ENCODE measurements at regions not wholly inside any gene's neighbourhood (a gene's known extent, or its start where the extent isn't known, plus 50 kb on each side); places are given as distances from the start of the nearest gene placed in this dataset.

GRCh38 chr6:156268849-156269248, 508.3 kb upstream of the ARID1B start:
- TF ChIP-seq ZNF70 (CRISPR knock-in tag; IDR thresholded peaks at IDR 0.05): no peak
- no peak for ATAC-seq

GRCh38 chr6:156262014-156262413, 515.2 kb upstream of the ARID1B start:
- TF ChIP-seq ZNF8 (CRISPR knock-in tag; IDR thresholded peaks at IDR 0.05) (no peak), CSRNP3 (CRISPR knock-in tag; IDR thresholded peaks at IDR 0.05) (no peak), TCF4 (CRISPR knock-in tag; IDR thresholded peaks at IDR 0.05; ENCODE audit: borderline replicate concordance) (no peak), ZFP3 (CRISPR knock-in tag; IDR thresholded peaks at IDR 0.05) (no peak), TOX (CRISPR knock-in tag; IDR thresholded peaks at IDR 0.05; ENCODE audit: borderline replicate concordance) (no peak), ESRRG (CRISPR knock-in tag; IDR thresholded peaks at IDR 0.05) (no peak), ZFP30 (CRISPR knock-in tag; IDR thresholded peaks at IDR 0.05) (no peak), SNAI2 (CRISPR knock-in tag; IDR thresholded peaks at IDR 0.05) (no peak), ISL1 (CRISPR knock-in tag; IDR thresholded peaks at IDR 0.05) (peak; percentile 70), TSHZ2 (CRISPR knock-in tag; IDR thresholded peaks at IDR 0.05) (0 out of 2 replicates have a peak, but pooled peaks have one; percentile 22), PATZ1 (CRISPR knock-in tag; IDR thresholded peaks at IDR 0.05; ENCODE audit: borderline replicate concordance) (no peak)
- no peak for ATAC-seq

GRCh38 chr6:156260815-156261214, 516.4 kb upstream of the ARID1B start:
- TF ChIP-seq PATZ1 (CRISPR knock-in tag; IDR thresholded peaks at IDR 0.05; ENCODE audit: borderline replicate concordance) (no peak), TCF4 (CRISPR knock-in tag; IDR thresholded peaks at IDR 0.05; ENCODE audit: borderline replicate concordance) (no peak), ISL1 (CRISPR knock-in tag; IDR thresholded peaks at IDR 0.05) (no peak), CREB5 (CRISPR knock-in tag; IDR thresholded peaks at IDR 0.05; ENCODE audit: low read depth) (no peak), ARNTL (CRISPR knock-in tag; IDR thresholded peaks at IDR 0.05; ENCODE audit: borderline replicate concordance, low read depth) (no peak), OSR1 (CRISPR knock-in tag; IDR thresholded peaks at IDR 0.05) (no peak), CSDC2 (CRISPR knock-in tag; IDR thresholded peaks at IDR 0.05) (no peak), CSRNP3 (CRISPR knock-in tag; IDR thresholded peaks at IDR 0.05) (no peak), TOX (CRISPR knock-in tag; IDR thresholded peaks at IDR 0.05; ENCODE audit: borderline replicate concordance) (no peak), ZFP3 (CRISPR knock-in tag; IDR thresholded peaks at IDR 0.05) (no peak), ZC3H10 (CRISPR knock-in tag; IDR thresholded peaks at IDR 0.05) (no peak), GLIS3 (CRISPR knock-in tag; IDR thresholded peaks at IDR 0.05) (no peak), ZNF565 (CRISPR knock-in tag; conservative IDR thresholded peaks at IDR 0.05; ENCODE audit: low read depth) (no peak), PPARA (CRISPR knock-in tag; IDR thresholded peaks at IDR 0.05; ENCODE audit: borderline replicate concordance) (no peak), ESRRG (CRISPR knock-in tag; IDR thresholded peaks at IDR 0.05) (no peak), TSHZ2 (CRISPR knock-in tag; IDR thresholded peaks at IDR 0.05) (no peak)
- ATAC-seq: no peak
